IMR-90 (cell line): ENCODE measurements at regions not wholly inside any gene's neighbourhood (a gene's known extent, or its start where the extent isn't known, plus 50 kb on each side); places are given as distances from the start of the nearest gene placed in this dataset.

ENCODE experiments used
- ATAC-seq: fragments of 200-7000 bp; cut with Tn5 transposase; 2 replicates; pipeline ENCODE4 v1.9.1; 2020; ENCODE audit warnings: low read depth, mild to moderate bottlenecking, moderate library complexity
- BruUV-seq: library from RNA; stranded (reverse); fragments of 400-500 nt; replicated peaks from 2 replicates; lab custom pipeline; 2021; lab: Mats Ljungman, UMichigan
- CTCF ChIA-PET: fragments of 300-600 bp; formaldehyde crosslinking; extraction: SDS; loops from one replicate; lab custom pipeline; 2021; ENCODE audit warnings: antibody characterized with exemption; lab: Yijun Ruan, JAX
- POLR2A ChIA-PET: fragments of 300-600 bp; sonication (Branson Sonifier 250); formaldehyde crosslinking; loops from one replicate; lab custom pipeline; 2022; ENCODE audit warnings: antibody characterized with exemption; ENCODE audit not compliant: unreplicated experiment; lab: Charles Lee
- DNase-seq: peaks from one replicate; pipeline ENCODE4 v3.0.0; 2013
- H2AFZ ChIP-seq: replicated peaks from 2 replicates; pipeline ENCODE3; 2013; ENCODE audit warnings: low read length, mild to moderate bottlenecking; ENCODE audit not compliant: poor library complexity
- H2AK5ac ChIP-seq: 2 replicates; pipeline ENCODE4 v1.6.1; 2013; ENCODE audit warnings: low read depth, low read length, inconsistent platforms
- H2AK9ac ChIP-seq: replicated peaks from 2 replicates; pipeline ENCODE3; 2013; ENCODE audit warnings: mild to moderate bottlenecking, low read depth, low read length, moderate library complexity; ENCODE audit not compliant: poor library complexity
- H2BK120ac ChIP-seq: 2 replicates; pipeline ENCODE4 v1.6.1; 2013; ENCODE audit warnings: low read depth, low read length, inconsistent platforms
- H2BK15ac ChIP-seq: 3 replicates; pipeline ENCODE4 v1.6.1; 2013; ENCODE audit warnings: low read depth, low read length, inconsistent platforms
- H2BK20ac ChIP-seq: 2 replicates; pipeline ENCODE4 v1.6.1; 2013; ENCODE audit warnings: low read depth, mild to moderate bottlenecking, inconsistent platforms, low read length, moderate library complexity
- H2BK5ac ChIP-seq: 2 replicates; pipeline ENCODE4 v1.6.1; 2013; ENCODE audit warnings: mild to moderate bottlenecking, low read depth, low read length, inconsistent platforms; ENCODE audit not compliant: poor library complexity, severe bottlenecking
- H3K14ac ChIP-seq: replicated peaks from 2 replicates; pipeline ENCODE4 v1.6.1; 2013; ENCODE audit warnings: low read depth, low read length, inconsistent platforms
- H3K18ac ChIP-seq: 2 replicates; pipeline ENCODE4 v1.6.1; 2013; ENCODE audit warnings: low read depth, low read length, control low read depth
- H3K23ac ChIP-seq: 2 replicates; pipeline ENCODE4 v1.6.1; 2013; ENCODE audit warnings: low read depth, low read length, inconsistent platforms
- H3K27ac ChIP-seq: 2 replicates; pipeline ENCODE4 v1.5.1; 2013; ENCODE audit warnings: mild to moderate bottlenecking, control low read depth, low read length; ENCODE audit not compliant: insufficient read depth
- H3K27me3 ChIP-seq: 2 replicates; pipeline ENCODE4 v1.6.1; 2013; ENCODE audit warnings: low read length; ENCODE audit not compliant: control insufficient read depth, insufficient read depth
- H3K36me3 ChIP-seq: 2 replicates; pipeline ENCODE4 v1.6.1; 2013; ENCODE audit warnings: low read length, mixed read lengths; ENCODE audit not compliant: control insufficient read depth, insufficient read depth
- H3K4ac ChIP-seq: 2 replicates; pipeline ENCODE4 v1.6.1; 2013; ENCODE audit warnings: low read depth, low read length, inconsistent platforms
- H3K4me1 ChIP-seq: 2 replicates; pipeline ENCODE4 v1.6.1; 2013; ENCODE audit warnings: low read length, mixed read lengths; ENCODE audit not compliant: control insufficient read depth, insufficient read depth
- H3K4me2 ChIP-seq: 2 replicates; pipeline ENCODE4 v1.6.1; 2013; ENCODE audit warnings: low read depth, mild to moderate bottlenecking, control low read depth, low read length, moderate library complexity
- H3K4me3 ChIP-seq: 2 replicates; pipeline ENCODE4 v1.5.1; 2013; ENCODE audit warnings: low read depth, mild to moderate bottlenecking, control low read depth, low read length, moderate library complexity; ENCODE audit not compliant: insufficient read depth
- H3K56ac ChIP-seq: 2 replicates; pipeline ENCODE4 v1.6.1; 2013; ENCODE audit warnings: low read length, inconsistent platforms; ENCODE audit not compliant: insufficient read depth; ENCODE audit errors: extremely low read depth
- H3K79me1 ChIP-seq, 2 experiments: 2 replicates each; pipeline ENCODE4 v1.6.1; 2013; ENCODE audit warnings: low read length in 2 of 2, inconsistent platforms in 1 of 2, low read depth in 1 of 2
- H3K9ac ChIP-seq: 2 replicates; pipeline ENCODE4 v1.6.1; 2013; ENCODE audit warnings: low read depth, low read length, control low read depth
- H3K9me1 ChIP-seq: 2 replicates; pipeline ENCODE4 v1.6.1; 2013; ENCODE audit warnings: low read length, inconsistent platforms; ENCODE audit not compliant: insufficient read depth
- H3K9me3 ChIP-seq: 2 replicates; pipeline ENCODE4 v1.6.1; 2013; ENCODE audit warnings: low read length; ENCODE audit not compliant: control insufficient read depth, insufficient read depth
- H4K20me1 ChIP-seq: 2 replicates; pipeline ENCODE4 v1.6.1; 2013; ENCODE audit warnings: low read length, inconsistent platforms; ENCODE audit not compliant: insufficient read depth
- H4K5ac ChIP-seq: 2 replicates; pipeline ENCODE4 v1.6.1; 2013; ENCODE audit warnings: mild to moderate bottlenecking, low read depth, low read length, control low read depth
- H4K8ac ChIP-seq, 2 experiments: 2 replicates each; pipeline ENCODE4 v1.6.1; 2013; ENCODE audit warnings: low read depth in 2 of 2, low read length in 2 of 2, control low read depth in 1 of 2, inconsistent platforms in 1 of 2
- H4K91ac ChIP-seq: 2 replicates; pipeline ENCODE4 v1.6.1; 2013; ENCODE audit warnings: low read depth, low read length, inconsistent platforms; ENCODE audit not compliant: insufficient read depth
- FOS ChIP-seq: fragments of 150-350 bp; IDR thresholded peaks from 2 replicates; pipeline ENCODE4 v1.6.1; 2016; ENCODE audit warnings: low read depth, low read length
- MXI1 ChIP-seq: IDR thresholded peaks from 2 replicates; pipeline ENCODE4 v1.6.1; 2012; ENCODE audit warnings: low read depth, mild to moderate bottlenecking, low read length, moderate library complexity, borderline replicate concordance
- RAD21 ChIP-seq: IDR thresholded peaks from 2 replicates; pipeline ENCODE4 v1.6.1; 2012; ENCODE audit warnings: low read length, improper control_type of control experiment
- WGBS, 2 experiments: methylation state at CpG; one replicate each; pipeline versions ENCODE4 v1.1.5 to v1.1.7; 2013; ENCODE audit warnings: missing lambda C conversion rate in 2 of 2; ENCODE audit not compliant: insufficient read length in 1 of 2; ENCODE audit errors: extremely low coverage in 2 of 2; 5-methylcytosine and 5-hydroxymethylcytosine counted together
- dilution Hi-C: fragments of 300-500 bp; cut with HindIII; formaldehyde crosslinking; loops from one replicate; pipeline ENCODE4 v1.14.3; 2018; ENCODE audit warnings: low sequenced_read_pairs; ENCODE audit not compliant: unreplicated experiment
- in situ Hi-C: fragments of 300-500 bp; cut with MboI; formaldehyde crosslinking; loops from 3 replicates; pipeline ENCODE4 v1.14.3; 2019; ENCODE audit warnings: low sequenced_read_pairs, inconsistent platforms, mixed read lengths
- intact Hi-C: fragments of 100-400 bp; cut with micrococcal nuclease; formaldehyde crosslinking; loops from 2 replicates; pipeline ENCODE4 v1.10.0; 2022

DNA sequence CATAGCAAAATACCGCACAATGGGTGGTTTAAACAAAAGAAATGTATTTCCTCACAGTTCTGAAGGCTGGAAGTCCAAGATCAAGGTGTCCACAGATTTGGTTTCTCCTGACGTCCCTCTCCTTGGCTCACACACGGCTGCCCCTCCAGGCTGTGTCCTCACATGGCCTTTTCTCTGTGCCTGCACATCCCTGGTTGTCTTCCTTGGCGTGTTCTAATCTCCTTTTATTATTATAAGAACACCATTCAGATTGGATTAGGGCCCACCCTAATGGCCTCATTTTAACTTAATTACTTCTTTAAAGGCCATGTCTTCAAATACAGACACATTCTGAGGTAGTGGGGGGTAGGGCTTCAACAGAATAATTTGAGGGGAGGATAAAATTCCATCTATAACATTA, 87.9 kb downstream of the FZD1 start:
- Histone ChIP-seq H3K9ac (no peak overlapping the region), H3K56ac (no peak overlapping the region), H2AK9ac (no peak overlapping the region), H3K36me3 (no peaks in the 10 kb centered on the region), H2BK5ac (no peak overlapping the region), H3K9me3 (no peaks in the 10 kb centered on the region), H3K23ac (no peak overlapping the region), H3K4me2 (no peak overlapping the region), H3K79me1 (no peaks in the 10 kb centered on the region), H2AK5ac (peak overlapping the region; percentile 54; the same call in 1 of the 2 replicates), H3K4me3 (no peak overlapping the region), H4K91ac (no peak overlapping the region), H3K14ac (no peak overlapping the region), H3K9me1 (no peaks in the 10 kb centered on the region), H2BK20ac (no peak overlapping the region), H4K20me1 (no peaks in the 10 kb centered on the region), H4K8ac (no peak overlapping the region), H3K27ac (no peak overlapping the region), H4K5ac (no peak overlapping the region), H2AFZ (no peak overlapping the region), H3K4ac (no peak overlapping the region), H3K18ac (no peak overlapping the region), H3K27me3 (peaks cover 5% of the 10 kb centered on the region), H3K4me1 (no peaks in the 10 kb centered on the region), H2BK15ac (no peak overlapping the region), H2BK120ac (no peak overlapping the region)
- BruUV-seq = no TSS peak
- WGBS, 2 experiments = 78% methylated on average over 3 of the region's 4 CpGs; no CpG with 5 or more reads in 1 of the 2 experiments
- DNase-seq (no peak), ATAC-seq (no peak)
- in situ Hi-C loops (no loop called here), intact Hi-C loops (no loop called here), dilution Hi-C loops (no loop called here)
- ChIA-PET POLR2A (no interaction called here), CTCF (interaction anchor here (1.0 kb wide), 1 partner anchor 16 kb away, joined by 3 read pairs; no protein-coding TSS in a partner anchor)
- no peak for TF ChIP-seq FOS
- no peak for TF ChIP-seq RAD21
- no peak for TF ChIP-seq MXI1
